ENCODE measurements at regions not wholly inside any gene's neighbourhood (a gene's known extent, or its start where the extent isn't known, plus 50 kb on each side); places are given as distances from the start of the nearest gene placed in this dataset.

DNA sequence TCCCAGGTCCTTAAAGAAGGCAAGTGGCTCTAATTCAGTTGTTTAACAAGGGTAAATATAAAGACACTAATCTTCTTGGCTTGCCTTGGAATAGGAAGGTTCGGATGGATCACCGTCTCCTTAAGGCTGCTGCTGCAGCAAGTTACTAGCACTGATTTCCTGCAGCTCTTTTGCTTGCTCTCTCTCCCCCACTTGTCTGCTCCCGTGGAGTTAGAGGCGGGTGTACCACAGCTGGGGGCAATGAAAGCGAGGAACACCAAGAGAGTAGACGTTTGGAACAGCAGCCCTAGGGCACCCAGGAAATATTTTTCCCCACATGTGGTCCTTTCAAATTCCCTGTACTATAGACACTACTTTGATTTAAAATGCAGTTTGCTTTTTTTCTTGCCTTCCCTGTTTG lies 202.2 kb downstream of the SH2D1A start:
- Mint-ChIP-seq H3K27me3 (ENCODE audit: low read depth) (no peaks in the 10 kb centered on the region), H3K9me3 (no peaks in the 10 kb centered on the region), H3K4me3 (no peak overlapping the region), H3K27ac (ENCODE audit: unreplicated experiment) (no peak overlapping the region), H3K36me3 (ENCODE audit: low read depth) (no peaks in the 10 kb centered on the region), H3K4me1 (no peaks in the 10 kb centered on the region)
- DNase-seq (ENCODE audit: low read depth, low spot score): no peak
- TF ChIP-seq, protein P1, sequence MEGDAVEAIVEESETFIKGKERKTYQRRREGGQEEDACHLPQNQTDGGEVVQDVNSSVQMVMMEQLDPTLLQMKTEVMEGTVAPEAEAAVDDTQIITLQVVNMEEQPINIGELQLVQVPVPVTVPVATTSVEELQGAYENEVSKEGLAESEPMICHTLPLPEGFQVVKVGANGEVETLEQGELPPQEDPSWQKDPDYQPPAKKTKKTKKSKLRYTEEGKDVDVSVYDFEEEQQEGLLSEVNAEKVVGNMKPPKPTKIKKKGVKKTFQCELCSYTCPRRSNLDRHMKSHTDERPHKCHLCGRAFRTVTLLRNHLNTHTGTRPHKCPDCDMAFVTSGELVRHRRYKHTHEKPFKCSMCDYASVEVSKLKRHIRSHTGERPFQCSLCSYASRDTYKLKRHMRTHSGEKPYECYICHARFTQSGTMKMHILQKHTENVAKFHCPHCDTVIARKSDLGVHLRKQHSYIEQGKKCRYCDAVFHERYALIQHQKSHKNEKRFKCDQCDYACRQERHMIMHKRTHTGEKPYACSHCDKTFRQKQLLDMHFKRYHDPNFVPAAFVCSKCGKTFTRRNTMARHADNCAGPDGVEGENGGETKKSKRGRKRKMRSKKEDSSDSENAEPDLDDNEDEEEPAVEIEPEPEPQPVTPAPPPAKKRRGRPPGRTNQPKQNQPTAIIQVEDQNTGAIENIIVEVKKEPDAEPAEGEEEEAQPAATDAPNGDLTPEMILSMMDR (conservative IDR thresholded peaks at IDR 0.05): no peak

DNA sequence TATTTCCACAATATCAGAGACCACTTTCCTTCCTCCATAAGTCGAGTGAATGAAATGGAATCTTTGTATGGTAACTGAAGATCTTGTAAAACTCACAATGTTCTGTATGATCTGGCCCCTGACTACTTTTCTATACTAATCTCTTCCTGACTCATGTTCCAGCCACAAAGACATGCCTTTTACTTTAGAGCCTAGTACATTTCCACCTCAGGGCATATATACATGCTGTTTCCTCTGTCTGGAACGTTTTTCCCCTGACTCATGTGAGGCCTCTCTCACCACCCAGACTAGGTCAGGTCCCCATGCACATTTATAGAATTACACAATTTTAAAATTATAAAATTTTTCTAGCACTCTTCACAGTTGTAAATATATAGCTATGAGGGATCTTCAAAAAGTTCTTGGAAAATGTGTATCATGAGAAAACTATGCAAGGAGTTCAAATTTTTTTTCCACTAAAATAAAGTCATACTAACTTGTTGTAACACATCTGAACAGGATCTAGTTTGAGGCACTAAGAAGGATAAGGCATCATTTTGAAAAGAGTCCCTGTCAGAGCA lies 208.8 kb downstream of the SH2D1A start:
- Mint-ChIP-seq H3K9me3 (no peaks in the 10 kb centered on the region), H3K27ac (ENCODE audit: unreplicated experiment) (no peak overlapping the region), H3K4me3 (no peak overlapping the region), H3K4me1 (peaks cover 8% of the 10 kb centered on the region), H3K36me3 (ENCODE audit: low read depth) (peaks cover 5% of the 10 kb centered on the region), H3K27me3 (ENCODE audit: low read depth) (no peaks in the 10 kb centered on the region)
- no peak for DNase-seq (ENCODE audit: low read depth, low spot score)
- TF ChIP-seq, protein P1 (conservative IDR thresholded peaks at IDR 0.05): no peak

DNA sequence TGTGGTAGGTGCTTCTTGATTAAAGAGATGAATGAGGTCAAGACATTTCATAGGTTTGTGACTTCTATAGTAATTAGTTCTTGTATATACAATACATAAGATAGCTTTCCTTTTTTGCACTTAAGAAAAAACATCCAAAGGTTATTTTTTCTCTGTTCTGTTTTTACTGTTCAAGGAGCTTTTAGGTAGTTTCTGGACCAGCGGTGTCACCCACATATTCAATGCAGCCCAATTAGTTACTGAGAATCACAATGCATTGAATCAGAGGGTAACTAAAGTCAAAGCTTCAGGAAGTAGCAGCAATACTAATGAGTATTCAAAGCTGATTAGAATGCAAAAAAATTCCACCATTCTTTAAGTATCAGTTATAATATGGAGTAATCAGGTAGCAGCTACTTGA lies 211.6 kb downstream of the SH2D1A start:
- peaks cover 8% of the 10 kb centered on the region for H3K4me1 Mint-ChIP-seq
- H3K36me3 Mint-ChIP-seq (ENCODE audit: low read depth): peaks cover 5% of the 10 kb centered on the region
- TF ChIP-seq, protein P1 (conservative IDR thresholded peaks at IDR 0.05): no peak
- H3K27me3 Mint-ChIP-seq (ENCODE audit: low read depth): no peaks in the 10 kb centered on the region
- no peaks in the 10 kb centered on the region for H3K9me3 Mint-ChIP-seq
- H3K27ac Mint-ChIP-seq (ENCODE audit: unreplicated experiment): no peak overlapping the region
- H3K4me3 Mint-ChIP-seq: no peak overlapping the region
- no peak for DNase-seq (ENCODE audit: low read depth, low spot score)

DNA sequence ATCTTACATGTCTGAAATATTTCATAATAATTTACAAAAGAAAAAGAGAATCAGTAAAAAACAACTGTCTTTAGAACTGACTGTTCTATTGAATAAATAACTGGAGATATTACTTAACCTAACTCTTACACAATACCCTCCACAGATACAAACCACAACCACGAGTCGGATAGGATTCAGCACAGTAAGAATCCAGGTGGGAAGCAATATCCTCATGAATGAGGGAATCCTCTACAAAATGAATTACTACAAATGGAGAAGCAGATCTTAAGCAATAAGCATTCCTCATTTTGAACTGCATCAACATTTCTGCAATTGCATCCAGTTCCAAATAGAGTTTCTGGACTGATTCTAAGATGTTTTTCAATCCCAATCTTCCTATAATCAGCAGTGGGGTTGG lies 227.1 kb downstream of the SH2D1A start:
- Mint-ChIP-seq H3K27me3 (ENCODE audit: low read depth) (no peaks in the 10 kb centered on the region), H3K4me1 (no peaks in the 10 kb centered on the region), H3K27ac (ENCODE audit: unreplicated experiment) (no peak overlapping the region), H3K36me3 (ENCODE audit: low read depth) (no peaks in the 10 kb centered on the region), H3K9me3 (no peaks in the 10 kb centered on the region), H3K4me3 (no peak overlapping the region)
- DNase-seq (ENCODE audit: low read depth, low spot score): no peak
- TF ChIP-seq, protein P1 (conservative IDR thresholded peaks at IDR 0.05): no peak

DNA sequence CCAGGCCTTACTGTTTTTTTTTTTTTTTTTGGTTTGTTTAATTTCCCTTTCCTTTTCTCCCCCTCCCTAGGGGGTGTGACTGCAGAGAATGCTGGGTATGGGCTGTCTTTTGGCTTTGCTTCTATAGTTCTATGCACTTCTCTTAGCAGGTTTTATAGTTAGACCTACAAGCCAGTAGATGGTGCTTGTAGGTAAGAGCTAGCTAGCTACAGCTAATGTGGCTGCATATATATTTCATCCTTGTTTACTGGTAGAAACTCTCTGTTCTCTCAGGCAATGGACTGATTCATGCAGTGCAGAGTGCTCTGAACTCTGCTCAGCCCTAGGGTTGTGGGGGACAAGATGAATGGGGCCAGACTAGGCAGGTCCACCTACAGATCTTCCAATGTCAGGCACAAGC lies 246.4 kb downstream of the SH2D1A start:
- DNase-seq (ENCODE audit: low read depth, low spot score): no peak
- H3K36me3 Mint-ChIP-seq (ENCODE audit: low read depth): peaks cover 26% of the 10 kb centered on the region
- H3K27ac Mint-ChIP-seq (ENCODE audit: unreplicated experiment): no peak overlapping the region
- no peaks in the 10 kb centered on the region for H3K27me3 Mint-ChIP-seq (ENCODE audit: low read depth)
- H3K4me3 Mint-ChIP-seq: no peak overlapping the region
- TF ChIP-seq, protein P1 (conservative IDR thresholded peaks at IDR 0.05): no peak
- peaks cover 17% of the 10 kb centered on the region for H3K4me1 Mint-ChIP-seq
- peaks cover 26% of the 10 kb centered on the region for H3K9me3 Mint-ChIP-seq

Data from neural crest cell (in vitro differentiated cells).